ENCODE measurements at regions not wholly inside any gene's neighbourhood (a gene's known extent, or its start where the extent isn't known, plus 50 kb on each side); places are given as distances from the start of the nearest gene placed in this dataset.

- TF ChIP-seq GATA3 (IDR thresholded peaks at IDR 0.05; ENCODE audit: low read depth, low read length), result no peak
- no peak for TF ChIP-seq GATA2 (IDR thresholded peaks at IDR 0.05; ENCODE audit: low read depth, low read length)
Observed at GRCh38 chr13:105972306-105972721, 563.1 kb downstream of the EFNB2 start.

DNA sequence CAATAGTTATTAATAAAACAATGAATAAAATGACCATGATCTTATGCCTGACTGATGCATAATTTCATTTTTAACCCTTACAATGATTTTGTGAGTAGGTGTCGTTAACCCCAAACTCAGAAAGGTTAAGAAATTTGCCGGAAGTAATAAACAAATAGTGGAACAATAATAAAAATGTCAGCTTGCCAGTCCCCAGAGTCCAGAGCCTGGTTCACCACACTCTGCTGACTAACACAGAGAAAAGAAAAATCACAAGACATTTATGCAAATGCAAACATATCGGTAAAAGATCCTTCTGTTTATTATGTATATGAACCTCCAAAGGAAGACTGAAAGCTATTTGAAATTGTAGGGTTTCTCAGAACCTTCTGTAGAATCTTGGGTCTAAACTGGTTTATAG lies 563.7 kb downstream of the EFNB2 start:
- TF ChIP-seq GATA3 (IDR thresholded peaks at IDR 0.05; ENCODE audit: low read depth, low read length) (no peak), GATA2 (IDR thresholded peaks at IDR 0.05; ENCODE audit: low read depth, low read length) (no peak)

- TF ChIP-seq GATA2 (IDR thresholded peaks at IDR 0.05; ENCODE audit: low read depth, low read length) (no peak), GATA3 (IDR thresholded peaks at IDR 0.05; ENCODE audit: low read depth, low read length) (no peak)
Observed at GRCh38 chr13:105971312-105971711, 564.1 kb downstream of the EFNB2 start.

DNA sequence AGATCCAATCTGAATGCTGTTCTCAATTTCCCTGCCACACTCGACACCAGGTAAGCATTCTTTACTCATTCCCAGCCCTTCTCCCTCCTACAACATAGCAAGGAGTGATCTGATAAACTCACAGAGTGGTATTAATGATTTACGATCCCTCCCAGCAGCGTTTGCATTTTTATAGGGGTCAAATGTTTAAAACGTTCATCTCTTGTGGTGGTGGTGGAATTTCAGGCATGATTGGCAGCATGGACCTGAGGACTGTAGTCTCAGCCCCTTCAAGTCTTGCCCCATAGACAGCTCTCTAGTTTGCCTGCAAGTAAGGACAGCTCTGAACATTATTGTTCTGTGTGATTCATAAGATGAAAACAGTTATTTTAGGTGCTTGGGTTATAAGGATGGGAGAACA lies 565.7 kb downstream of the EFNB2 start:
- TF ChIP-seq GATA3 (IDR thresholded peaks at IDR 0.05; ENCODE audit: low read depth, low read length) (no peak), GATA2 (IDR thresholded peaks at IDR 0.05; ENCODE audit: low read depth, low read length) (no peak)

GRCh38 chr13:105965910-105966309 lies 569.6 kb downstream of the EFNB2 start:
- no peak for TF ChIP-seq GATA3 (IDR thresholded peaks at IDR 0.05; ENCODE audit: low read depth, low read length)
- no peak for TF ChIP-seq GATA2 (IDR thresholded peaks at IDR 0.05; ENCODE audit: low read depth, low read length)

GRCh38 chr13:105962080-105962479 lies 573.4 kb downstream of the EFNB2 start:
- TF ChIP-seq GATA3 (IDR thresholded peaks at IDR 0.05; ENCODE audit: low read depth, low read length), result no peak
- TF ChIP-seq GATA2 (IDR thresholded peaks at IDR 0.05; ENCODE audit: low read depth, low read length), result no peak

DNA sequence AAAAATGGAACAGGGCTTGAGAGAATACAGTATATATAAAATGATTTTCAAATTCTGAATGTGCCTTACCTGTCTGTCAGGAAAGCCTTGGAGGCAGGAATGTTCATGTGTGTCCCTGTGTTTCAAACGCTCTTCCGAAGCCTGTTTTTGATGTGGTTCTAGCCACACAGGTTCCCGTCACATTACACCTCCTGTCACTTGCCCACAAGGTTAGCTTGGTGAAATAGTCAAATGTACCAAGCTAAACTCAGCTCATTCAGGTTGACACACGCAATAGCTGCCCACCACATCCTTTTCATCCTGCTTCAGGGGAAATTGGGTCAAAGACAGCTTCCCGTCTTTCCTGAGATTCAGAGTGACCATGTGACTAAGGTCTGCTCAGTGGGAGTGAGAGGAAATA lies 574.0 kb downstream of the EFNB2 start:
- no peak for TF ChIP-seq GATA3 (IDR thresholded peaks at IDR 0.05; ENCODE audit: low read depth, low read length)
- TF ChIP-seq GATA2 (IDR thresholded peaks at IDR 0.05; ENCODE audit: low read depth, low read length), result no peak

- TF ChIP-seq GATA3 (IDR thresholded peaks at IDR 0.05; ENCODE audit: low read depth, low read length) (no peak), GATA2 (IDR thresholded peaks at IDR 0.05; ENCODE audit: low read depth, low read length) (no peak)
Observed at GRCh38 chr13:105960326-105960725, 575.1 kb downstream of the EFNB2 start.

GRCh38 chr13:105959876-105960275 lies 575.6 kb downstream of the EFNB2 start:
- no peak for TF ChIP-seq GATA2 (IDR thresholded peaks at IDR 0.05; ENCODE audit: low read depth, low read length)
- no peak for TF ChIP-seq GATA3 (IDR thresholded peaks at IDR 0.05; ENCODE audit: low read depth, low read length)

GRCh38 chr13:105957769-105958438 lies 577.6 kb downstream of the EFNB2 start:
- TF ChIP-seq GATA3 (IDR thresholded peaks at IDR 0.05; ENCODE audit: low read depth, low read length), result no peak
- TF ChIP-seq GATA2 (IDR thresholded peaks at IDR 0.05; ENCODE audit: low read depth, low read length), result no peak

DNA sequence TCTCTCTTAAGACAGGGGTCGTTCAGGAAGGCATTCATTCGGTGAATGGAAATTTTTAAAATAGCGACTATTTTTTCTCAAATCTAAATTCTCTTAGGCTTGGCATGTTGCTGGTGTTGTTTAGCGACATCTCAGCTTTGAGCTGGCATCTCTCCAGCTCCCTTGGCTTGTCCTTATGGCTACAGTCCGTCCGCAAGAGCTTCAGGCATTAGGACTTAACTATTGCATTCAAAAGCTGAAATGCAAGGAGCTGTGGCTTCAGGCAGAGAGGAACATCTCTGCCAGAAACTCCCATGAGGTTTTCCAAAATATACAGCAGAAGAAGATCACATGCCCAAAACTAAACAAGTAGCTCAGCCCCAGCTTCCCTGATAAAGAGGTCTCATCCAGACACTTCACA lies 578.5 kb downstream of the EFNB2 start:
- no peak for TF ChIP-seq GATA2 (IDR thresholded peaks at IDR 0.05; ENCODE audit: low read depth, low read length)
- TF ChIP-seq GATA3 (IDR thresholded peaks at IDR 0.05; ENCODE audit: low read depth, low read length), result no peak

- TF ChIP-seq GATA3 (IDR thresholded peaks at IDR 0.05; ENCODE audit: low read depth, low read length), result no peak
- TF ChIP-seq GATA2 (IDR thresholded peaks at IDR 0.05; ENCODE audit: low read depth, low read length), result no peak
Observed at GRCh38 chr13:105952973-105953290, 582.5 kb downstream of the EFNB2 start.

- TF ChIP-seq GATA3 (IDR thresholded peaks at IDR 0.05; ENCODE audit: low read depth, low read length), result no peak
- no peak for TF ChIP-seq GATA2 (IDR thresholded peaks at IDR 0.05; ENCODE audit: low read depth, low read length)
Observed at GRCh38 chr13:105952233-105952972, 583.1 kb downstream of the EFNB2 start.

- TF ChIP-seq GATA2 (IDR thresholded peaks at IDR 0.05; ENCODE audit: low read depth, low read length), result no peak
- no peak for TF ChIP-seq GATA3 (IDR thresholded peaks at IDR 0.05; ENCODE audit: low read depth, low read length)
Observed at GRCh38 chr13:105948143-105948542, 587.3 kb downstream of the EFNB2 start.

DNA sequence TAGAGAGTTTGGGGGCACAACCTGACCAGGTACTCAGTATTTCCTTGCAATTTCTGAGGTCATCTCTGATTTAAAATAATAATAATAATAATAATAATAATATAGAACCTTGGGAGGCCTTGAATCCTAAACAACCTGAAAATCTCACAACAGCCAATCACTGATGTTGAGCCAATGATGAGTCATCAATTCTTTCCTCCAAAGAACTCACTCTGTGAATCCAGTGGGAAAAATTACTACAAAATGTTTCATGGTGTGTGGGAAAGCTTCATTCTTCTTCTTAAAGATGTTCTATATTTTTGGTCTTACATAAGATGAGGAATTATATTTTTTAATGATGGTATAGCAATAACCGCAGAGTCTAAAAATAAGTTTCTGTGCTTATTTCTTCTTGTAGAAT lies 594.6 kb downstream of the EFNB2 start:
- TF ChIP-seq GATA2 (IDR thresholded peaks at IDR 0.05; ENCODE audit: low read depth, low read length) (no peak), GATA3 (IDR thresholded peaks at IDR 0.05; ENCODE audit: low read depth, low read length) (no peak)

All from SH-SY5Y (cell line).